ENCODE measurements at regions not wholly inside any gene's neighbourhood (a gene's known extent, or its start where the extent isn't known, plus 50 kb on each side); places are given as distances from the start of the nearest gene placed in this dataset.

DNA sequence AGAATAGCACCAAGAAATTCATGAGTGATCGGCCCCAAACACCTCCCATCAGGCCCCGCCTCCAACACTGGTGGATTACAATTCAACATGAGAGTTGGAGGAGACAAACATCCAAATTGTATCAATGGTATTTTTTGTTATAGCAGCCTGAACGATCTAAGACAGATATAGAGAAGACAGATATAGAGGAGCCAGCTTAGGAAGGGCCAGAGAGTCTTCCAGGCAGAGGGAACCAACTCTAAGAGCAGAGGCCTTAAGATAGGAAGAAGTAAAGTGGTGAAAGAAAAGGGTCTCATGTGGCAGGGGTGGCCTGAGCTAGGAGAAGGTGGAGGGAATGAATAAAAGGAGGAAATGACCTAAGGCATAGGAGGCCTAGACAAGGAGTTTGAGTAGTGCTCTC lies 158.8 kb upstream of the TBL1XR1 start:
- TF ChIP-seq EZH2 (IDR thresholded peaks at IDR 0.05; ENCODE audit: borderline replicate concordance, low read depth, low read length, poor library complexity, severe bottlenecking): no peak
- TF ChIP-seq, protein P1, sequence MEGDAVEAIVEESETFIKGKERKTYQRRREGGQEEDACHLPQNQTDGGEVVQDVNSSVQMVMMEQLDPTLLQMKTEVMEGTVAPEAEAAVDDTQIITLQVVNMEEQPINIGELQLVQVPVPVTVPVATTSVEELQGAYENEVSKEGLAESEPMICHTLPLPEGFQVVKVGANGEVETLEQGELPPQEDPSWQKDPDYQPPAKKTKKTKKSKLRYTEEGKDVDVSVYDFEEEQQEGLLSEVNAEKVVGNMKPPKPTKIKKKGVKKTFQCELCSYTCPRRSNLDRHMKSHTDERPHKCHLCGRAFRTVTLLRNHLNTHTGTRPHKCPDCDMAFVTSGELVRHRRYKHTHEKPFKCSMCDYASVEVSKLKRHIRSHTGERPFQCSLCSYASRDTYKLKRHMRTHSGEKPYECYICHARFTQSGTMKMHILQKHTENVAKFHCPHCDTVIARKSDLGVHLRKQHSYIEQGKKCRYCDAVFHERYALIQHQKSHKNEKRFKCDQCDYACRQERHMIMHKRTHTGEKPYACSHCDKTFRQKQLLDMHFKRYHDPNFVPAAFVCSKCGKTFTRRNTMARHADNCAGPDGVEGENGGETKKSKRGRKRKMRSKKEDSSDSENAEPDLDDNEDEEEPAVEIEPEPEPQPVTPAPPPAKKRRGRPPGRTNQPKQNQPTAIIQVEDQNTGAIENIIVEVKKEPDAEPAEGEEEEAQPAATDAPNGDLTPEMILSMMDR (conservative IDR thresholded peaks at IDR 0.05; ENCODE audit: low read depth, low read length): no peak
- Histone ChIP-seq H3K9me3 (ENCODE audit: low read depth, low read length, poor library complexity, severe bottlenecking) (no peaks in the 10 kb centered on the region), H3K27ac (ENCODE audit: low read depth, low read length, poor library complexity, severe bottlenecking) (no peak overlapping the region), H3K4me3 (ENCODE audit: low read depth, low read length, poor library complexity, severe bottlenecking) (no peak overlapping the region), H3K36me3 (ENCODE audit: insufficient read depth, low read length, poor library complexity, severe bottlenecking) (no peaks in the 10 kb centered on the region), H3K4me1 (ENCODE audit: insufficient read depth, low read length, poor library complexity, severe bottlenecking) (peaks cover 48% of the 10 kb centered on the region), H3K27me3 (replicated peaks; ENCODE audit: insufficient read depth, low read depth, low read length, poor library complexity) (no peaks in the 10 kb centered on the region)
- no TSS peak for BruUV-seq (replicated peaks)
- ChIA-PET POLR2A (ENCODE audit: low non-redundant PET) (no interaction called here), CTCF (no interaction called here)
- no peak for DNase-seq (ENCODE audit: low spot score)
- intact Hi-C loops (cut with micrococcal nuclease; ENCODE audit: unreplicated experiment): loop anchor here (5.0 kb wide), 1 partner anchor 304 kb away; no protein-coding TSS in a partner anchor

DNA sequence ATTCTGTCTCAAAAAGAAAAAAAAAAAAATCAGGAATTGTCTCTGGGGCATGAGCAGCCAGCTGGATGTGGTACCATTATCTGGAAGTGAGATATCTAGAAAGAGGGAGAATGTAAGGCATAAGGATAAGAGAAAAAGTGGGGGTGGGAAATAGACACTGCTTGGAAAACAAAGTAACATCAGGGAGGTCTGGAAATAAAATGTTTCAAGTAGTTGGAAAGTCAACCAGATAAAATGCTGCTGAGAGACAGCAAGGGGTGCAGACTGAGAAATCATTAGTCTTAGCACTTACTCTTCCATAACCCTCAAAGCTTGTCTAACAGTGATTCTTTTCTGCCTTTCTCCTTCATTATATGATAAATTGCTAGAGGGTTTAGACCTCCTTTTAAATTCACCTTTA lies 159.7 kb upstream of the TBL1XR1 start:
- DNase-seq (ENCODE audit: low spot score): no peak
- TSS peak; percentile 79 for BruUV-seq (replicated peaks)
- H3K27ac ChIP-seq (ENCODE audit: low read depth, low read length, poor library complexity, severe bottlenecking): peak overlapping the region; percentile 83
- no peaks in the 10 kb centered on the region for H3K27me3 ChIP-seq (replicated peaks; ENCODE audit: insufficient read depth, low read depth, low read length, poor library complexity)
- no peaks in the 10 kb centered on the region for H3K9me3 ChIP-seq (ENCODE audit: low read depth, low read length, poor library complexity, severe bottlenecking)
- intact Hi-C loops (cut with micrococcal nuclease; ENCODE audit: unreplicated experiment): loop anchor here (5.0 kb wide), 1 partner anchor 305 kb away; no protein-coding TSS in a partner anchor
- TF ChIP-seq, protein P1 (conservative IDR thresholded peaks at IDR 0.05; ENCODE audit: low read depth, low read length): no peak
- TF ChIP-seq EZH2 (IDR thresholded peaks at IDR 0.05; ENCODE audit: borderline replicate concordance, low read depth, low read length, poor library complexity, severe bottlenecking): no peak
- no peak overlapping the region for H3K4me3 ChIP-seq (ENCODE audit: low read depth, low read length, poor library complexity, severe bottlenecking)
- CTCF ChIA-PET: interaction anchor here (0.6 kb wide), 1 partner anchor 71 kb away, joined by 7 read pairs; no protein-coding TSS in a partner anchor
- POLR2A ChIA-PET (ENCODE audit: low non-redundant PET): no interaction called here
- H3K4me1 ChIP-seq (ENCODE audit: insufficient read depth, low read length, poor library complexity, severe bottlenecking): peaks cover 46% of the 10 kb centered on the region
- H3K36me3 ChIP-seq (ENCODE audit: insufficient read depth, low read length, poor library complexity, severe bottlenecking): no peaks in the 10 kb centered on the region

GRCh38 chr3:177357352-177358090 lies 160.2 kb upstream of the TBL1XR1 start:
- Histone ChIP-seq H3K4me1 (ENCODE audit: insufficient read depth, low read length, poor library complexity, severe bottlenecking) (peaks cover 46% of the 10 kb centered on the region), H3K27ac (ENCODE audit: low read depth, low read length, poor library complexity, severe bottlenecking) (peak overlapping the region; percentile 83), H3K36me3 (ENCODE audit: insufficient read depth, low read length, poor library complexity, severe bottlenecking) (no peaks in the 10 kb centered on the region), H3K4me3 (ENCODE audit: low read depth, low read length, poor library complexity, severe bottlenecking) (no peak overlapping the region), H3K27me3 (replicated peaks; ENCODE audit: insufficient read depth, low read depth, low read length, poor library complexity) (no peaks in the 10 kb centered on the region), H3K9me3 (ENCODE audit: low read depth, low read length, poor library complexity, severe bottlenecking) (no peaks in the 10 kb centered on the region)
- intact Hi-C loops (cut with micrococcal nuclease; ENCODE audit: unreplicated experiment): loop anchor here (2.0 to 5.0 kb wide), 2 partner anchors 287 to 305 kb away; no protein-coding TSS in a partner anchor
- BruUV-seq (replicated peaks): no TSS peak
- peak; percentile 88 for DNase-seq (ENCODE audit: low spot score)
- ChIA-PET CTCF (interaction anchor here (0.6 kb wide), 1 partner anchor 72 kb away, joined by 7 read pairs; no protein-coding TSS in a partner anchor), POLR2A (ENCODE audit: low non-redundant PET) (interaction anchor here (0.6 kb wide), 1 partner anchor 162 kb away, joined by 4 read pairs; no protein-coding TSS in a partner anchor)
- TF ChIP-seq EZH2 (IDR thresholded peaks at IDR 0.05; ENCODE audit: borderline replicate concordance, low read depth, low read length, poor library complexity, severe bottlenecking): no peak
- TF ChIP-seq, protein P1 (conservative IDR thresholded peaks at IDR 0.05; ENCODE audit: low read depth, low read length): no peak

Measured in A673 (cell line).